ENCODE measurements at regions not wholly inside any gene's neighbourhood (a gene's known extent, or its start where the extent isn't known, plus 50 kb on each side); places are given as distances from the start of the nearest gene placed in this dataset.

- no peak for TF ChIP-seq RXRA (IDR thresholded peaks at IDR 0.05; ENCODE audit: insufficient read depth, low read depth, low read length)
- no peak for TF ChIP-seq TBP (IDR thresholded peaks at IDR 0.05; ENCODE audit: low read depth, low read length)
- TF ChIP-seq MAX (IDR thresholded peaks at IDR 0.05) = no peak
Observed at GRCh38 chr12:25051656-25052195, 102.8 kb upstream of the BCAT1 start (continued).
